T-helper 1 cell treated with Interleukin-12 subunit alpha and Interleukin-12 subunit beta and Interleukin-4 antibody, amounts not matched to agents 30 μg/mL and 1 μg/mL, for 36 hours (primary cell): ENCODE measurements at regions not wholly inside any gene's neighbourhood (a gene's known extent, or its start where the extent isn't known, plus 50 kb on each side); places are given as distances from the start of the nearest gene placed in this dataset.

Experiments
- H3K27ac Mint-ChIP-seq: one replicate; pipeline ENCODE4 v1.8.0; 2021; ENCODE audit warnings: mild to moderate bottlenecking, mixed read lengths
- H3K27me3 Mint-ChIP-seq: one replicate; pipeline ENCODE4 v1.8.0; 2021; ENCODE audit warnings: low read depth, mixed read lengths
- H3K36me3 Mint-ChIP-seq: one replicate; pipeline ENCODE4 v1.8.0; 2021; ENCODE audit warnings: low read depth, mixed read lengths
- H3K4me1 Mint-ChIP-seq: one replicate; pipeline ENCODE4 v1.8.0; 2021; ENCODE audit warnings: low read depth, mixed read lengths
- H3K4me3 Mint-ChIP-seq: one replicate; pipeline ENCODE4 v1.8.0; 2021; ENCODE audit warnings: mild to moderate bottlenecking, moderate library complexity, mixed read lengths
- H3K9me3 Mint-ChIP-seq: one replicate; pipeline ENCODE4 v1.8.0; 2021; ENCODE audit warnings: mixed read lengths

DNA sequence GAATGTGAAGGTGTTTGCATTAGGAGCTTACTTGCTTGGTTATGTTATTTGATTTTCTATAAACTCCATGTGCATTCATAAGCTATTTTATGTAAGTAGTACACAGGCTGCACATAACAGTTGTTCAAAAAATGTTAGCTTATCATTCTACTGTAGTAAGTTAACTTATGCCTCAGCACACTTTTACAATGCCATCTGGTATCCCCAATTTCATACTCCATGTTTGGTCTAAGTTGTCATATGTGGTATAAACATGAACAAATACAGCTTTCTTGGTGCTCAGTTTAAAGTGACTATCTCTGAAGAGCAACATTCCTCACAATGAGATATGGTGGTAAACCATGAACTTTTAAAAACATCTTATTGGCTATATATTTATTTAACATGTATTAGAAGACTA, 104.3 kb upstream of the LEF1 start:
- H3K27ac Mint-ChIP-seq, result no peak overlapping the region
- H3K27me3 Mint-ChIP-seq, result no peaks in the 10 kb centered on the region
- no peak overlapping the region for H3K4me3 Mint-ChIP-seq
- peaks cover 6% of the 10 kb centered on the region for H3K4me1 Mint-ChIP-seq
- peaks cover 7% of the 10 kb centered on the region for H3K36me3 Mint-ChIP-seq
- H3K9me3 Mint-ChIP-seq, result no peaks in the 10 kb centered on the region

DNA sequence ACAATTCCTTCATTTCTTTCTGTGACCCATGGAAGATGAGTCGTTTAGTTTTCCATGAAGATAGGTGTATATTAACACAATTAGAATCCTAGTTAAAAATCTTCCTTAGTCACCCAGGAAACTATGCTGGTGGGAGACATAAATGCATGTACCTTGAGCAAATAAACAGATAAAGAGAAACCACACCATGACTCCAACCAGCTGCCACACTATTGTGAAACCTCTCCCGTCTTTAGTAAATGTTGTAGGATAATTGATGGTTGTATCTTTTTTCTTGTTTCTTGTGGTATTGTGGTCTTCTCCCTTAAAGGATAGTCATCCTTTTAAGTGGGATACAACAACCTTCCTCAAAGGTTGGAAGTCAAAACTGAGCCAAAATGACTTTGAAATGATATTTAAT, 103.8 kb upstream of the LEF1 start:
- no peak overlapping the region for H3K27ac Mint-ChIP-seq
- H3K9me3 Mint-ChIP-seq, result no peaks in the 10 kb centered on the region
- no peaks in the 10 kb centered on the region for H3K27me3 Mint-ChIP-seq
- peaks cover 7% of the 10 kb centered on the region for H3K36me3 Mint-ChIP-seq
- H3K4me1 Mint-ChIP-seq, result peaks cover 6% of the 10 kb centered on the region
- no peak overlapping the region for H3K4me3 Mint-ChIP-seq

DNA sequence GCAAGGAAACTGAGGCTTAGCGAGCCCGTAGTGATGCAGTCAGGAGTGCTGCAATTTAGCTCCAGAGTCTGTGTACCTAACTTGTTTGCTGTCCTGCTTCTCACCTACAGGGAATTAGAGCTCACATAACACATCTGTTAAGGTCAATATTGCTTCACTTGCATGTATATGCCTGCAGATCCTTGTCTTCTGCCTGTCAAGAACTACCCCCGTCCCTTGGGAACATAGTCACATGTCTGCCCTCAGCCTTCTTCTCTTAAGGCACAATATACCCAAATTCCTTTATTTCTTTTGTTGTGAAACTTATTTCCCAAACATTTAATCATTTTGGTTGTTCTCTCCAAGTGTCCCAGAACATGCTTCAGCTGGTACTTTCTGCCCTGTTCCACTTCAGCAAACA, 103.3 kb upstream of the LEF1 start:
- Mint-ChIP-seq H3K36me3 (peaks cover 7% of the 10 kb centered on the region), H3K27me3 (no peaks in the 10 kb centered on the region), H3K4me1 (peaks cover 6% of the 10 kb centered on the region), H3K4me3 (no peak overlapping the region), H3K27ac (no peak overlapping the region), H3K9me3 (no peaks in the 10 kb centered on the region)

GRCh38 chr4:108270466-108271450, 102.0 kb upstream of the LEF1 start:
- Mint-ChIP-seq H3K27me3 (no peaks in the 10 kb centered on the region), H3K36me3 (peaks cover 3% of the 10 kb centered on the region), H3K9me3 (no peaks in the 10 kb centered on the region), H3K27ac (no peak overlapping the region), H3K4me3 (no peak overlapping the region), H3K4me1 (peaks cover 6% of the 10 kb centered on the region)

- Mint-ChIP-seq H3K4me1 (no peaks in the 10 kb centered on the region), H3K4me3 (no peak overlapping the region), H3K27me3 (no peaks in the 10 kb centered on the region), H3K9me3 (no peaks in the 10 kb centered on the region), H3K27ac (no peak overlapping the region), H3K36me3 (peaks cover 3% of the 10 kb centered on the region)
These were observed 96.0 kb upstream of the LEF1 start for GRCh38 chr4:108264693-108265092.

DNA sequence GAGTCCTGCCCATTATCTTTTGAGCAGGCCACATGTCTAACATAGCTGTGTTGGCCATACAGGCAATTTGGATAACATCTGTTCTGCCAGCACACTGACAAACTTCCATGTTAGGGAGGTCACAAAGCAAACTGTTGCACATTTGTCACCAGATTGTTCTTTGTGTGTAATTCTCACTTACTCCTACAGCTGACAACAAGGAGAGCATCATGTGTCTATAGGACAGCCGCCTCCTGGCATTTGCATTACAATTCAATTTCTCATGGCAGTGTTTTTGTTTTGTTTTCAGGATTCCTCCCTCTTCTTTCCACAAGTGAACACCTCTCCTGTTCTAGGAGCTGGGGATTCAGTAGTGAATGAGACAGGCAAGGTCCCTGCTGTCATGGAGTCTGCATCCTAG, 94.3 kb upstream of the LEF1 start:
- Mint-ChIP-seq H3K27ac (no peak overlapping the region), H3K36me3 (peaks cover 3% of the 10 kb centered on the region), H3K27me3 (no peaks in the 10 kb centered on the region), H3K9me3 (no peaks in the 10 kb centered on the region), H3K4me1 (no peaks in the 10 kb centered on the region), H3K4me3 (no peak overlapping the region)

DNA sequence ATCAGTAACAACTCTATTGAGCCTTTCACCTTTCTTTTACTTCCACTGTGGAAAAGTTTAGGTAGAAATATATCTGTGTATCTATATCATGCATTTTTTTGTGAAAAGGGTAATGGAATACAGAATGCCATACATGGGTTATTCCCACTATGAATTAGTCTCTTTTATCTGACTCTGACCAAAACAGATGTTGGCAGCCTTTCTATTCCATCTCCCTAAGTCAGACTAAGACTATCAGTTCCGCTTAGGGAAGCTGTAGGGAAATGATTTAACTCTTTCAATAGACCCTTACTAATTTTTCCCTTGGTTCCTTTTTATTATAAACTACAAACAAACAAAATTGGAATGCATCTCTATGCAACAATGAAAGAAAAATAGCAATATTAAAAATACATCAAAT, 92.3 kb upstream of the LEF1 start:
- H3K4me1 Mint-ChIP-seq, result peaks cover 2% of the 10 kb centered on the region
- H3K27me3 Mint-ChIP-seq, result no peaks in the 10 kb centered on the region
- H3K4me3 Mint-ChIP-seq, result no peak overlapping the region
- H3K36me3 Mint-ChIP-seq, result peaks cover 3% of the 10 kb centered on the region
- H3K9me3 Mint-ChIP-seq, result no peaks in the 10 kb centered on the region
- no peak overlapping the region for H3K27ac Mint-ChIP-seq

DNA sequence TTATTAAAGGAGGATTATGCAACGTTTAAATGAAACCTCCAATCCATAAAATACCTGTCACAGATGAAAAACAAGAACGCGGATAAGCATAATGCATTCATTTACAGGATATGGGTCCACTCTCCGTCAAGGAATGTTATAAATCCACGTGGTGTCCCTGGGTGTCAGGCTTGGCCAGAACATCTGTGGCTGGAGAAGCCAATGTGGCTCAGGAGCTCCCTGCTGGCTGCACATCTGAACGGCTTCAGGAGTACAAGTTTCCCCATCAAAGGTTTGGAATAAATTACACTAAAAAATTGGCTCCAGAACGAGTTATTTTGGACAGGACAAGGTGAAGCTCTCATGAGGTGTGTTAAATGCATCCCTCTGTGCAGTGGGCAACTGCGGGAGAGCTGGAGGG, 87.8 kb upstream of the LEF1 start:
- no peak overlapping the region for H3K27ac Mint-ChIP-seq
- H3K36me3 Mint-ChIP-seq, result peaks cover 2% of the 10 kb centered on the region
- H3K4me1 Mint-ChIP-seq, result peaks cover 2% of the 10 kb centered on the region
- no peaks in the 10 kb centered on the region for H3K9me3 Mint-ChIP-seq
- no peaks in the 10 kb centered on the region for H3K27me3 Mint-ChIP-seq
- no peak overlapping the region for H3K4me3 Mint-ChIP-seq

GRCh38 chr4:108255203-108255747, 86.5 kb upstream of the LEF1 start:
- Mint-ChIP-seq H3K4me1 (peaks cover 2% of the 10 kb centered on the region), H3K27ac (no peak overlapping the region), H3K36me3 (no peaks in the 10 kb centered on the region), H3K4me3 (no peak overlapping the region), H3K9me3 (no peaks in the 10 kb centered on the region), H3K27me3 (no peaks in the 10 kb centered on the region)

GRCh38 chr4:108249397-108249796, 80.7 kb upstream of the LEF1 start:
- H3K27me3 Mint-ChIP-seq, result no peaks in the 10 kb centered on the region
- no peak overlapping the region for H3K27ac Mint-ChIP-seq
- no peak overlapping the region for H3K4me3 Mint-ChIP-seq
- H3K9me3 Mint-ChIP-seq, result peaks cover 15% of the 10 kb centered on the region
- H3K36me3 Mint-ChIP-seq, result peaks cover 2% of the 10 kb centered on the region
- peaks cover 3% of the 10 kb centered on the region for H3K4me1 Mint-ChIP-seq

DNA sequence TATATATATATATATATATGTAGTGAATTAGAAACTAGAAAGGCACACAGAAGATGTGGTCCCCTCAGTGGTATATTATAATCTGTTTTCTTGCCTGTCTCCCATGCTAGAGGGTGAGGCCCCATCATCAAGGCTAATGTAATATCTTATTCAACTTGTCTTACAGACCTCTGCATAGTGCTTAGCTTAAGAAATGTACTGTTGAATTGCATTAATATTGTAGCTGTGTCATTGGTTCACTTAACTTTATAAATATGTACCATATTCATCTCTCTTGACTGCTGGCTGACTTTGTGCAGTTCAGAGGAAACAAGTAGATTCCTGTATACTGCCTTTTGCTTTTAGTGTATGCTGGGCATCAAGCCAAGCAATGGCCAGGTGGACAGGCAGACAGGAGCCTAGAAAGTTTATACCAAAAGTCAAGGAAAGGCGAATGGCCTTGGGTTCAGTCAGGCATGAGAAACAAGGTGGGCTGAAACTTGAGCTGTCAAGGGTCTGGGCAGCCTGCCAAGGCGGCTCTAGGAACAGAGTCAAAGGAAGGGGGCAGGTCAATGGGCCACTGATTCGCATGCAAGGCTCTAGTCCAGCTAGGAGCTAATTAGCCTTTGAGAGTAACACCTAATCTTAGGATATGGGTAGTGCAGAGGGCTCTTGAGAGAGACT, 78.8 kb upstream of the LEF1 start:
- H3K36me3 Mint-ChIP-seq, result peaks cover 2% of the 10 kb centered on the region
- H3K4me3 Mint-ChIP-seq, result no peak overlapping the region
- H3K9me3 Mint-ChIP-seq, result peaks cover 15% of the 10 kb centered on the region
- no peak overlapping the region for H3K27ac Mint-ChIP-seq
- no peaks in the 10 kb centered on the region for H3K27me3 Mint-ChIP-seq
- H3K4me1 Mint-ChIP-seq, result peaks cover 3% of the 10 kb centered on the region

DNA sequence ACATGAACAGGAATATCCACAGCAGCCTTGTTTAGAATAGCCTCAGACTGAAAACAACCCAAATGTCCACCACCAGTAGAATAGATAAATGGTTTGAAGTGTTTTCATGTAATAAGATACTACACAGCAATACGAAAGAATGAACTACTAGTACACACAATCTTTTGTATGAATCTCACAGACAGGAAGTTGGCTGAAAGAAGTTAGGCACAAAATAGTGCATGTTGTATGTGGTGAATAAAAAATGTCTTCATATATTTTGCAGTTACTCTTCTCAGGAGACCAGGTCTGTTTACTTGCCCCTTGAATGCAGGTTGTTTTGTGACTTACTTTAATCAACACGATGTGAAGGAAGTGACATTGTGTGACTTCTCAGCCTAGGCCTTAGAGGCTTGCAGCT, 75.9 kb upstream of the LEF1 start:
- Mint-ChIP-seq H3K4me3 (no peak overlapping the region), H3K4me1 (peaks cover 3% of the 10 kb centered on the region), H3K36me3 (peaks cover 2% of the 10 kb centered on the region), H3K9me3 (peaks cover 11% of the 10 kb centered on the region), H3K27ac (no peak overlapping the region), H3K27me3 (no peaks in the 10 kb centered on the region)

DNA sequence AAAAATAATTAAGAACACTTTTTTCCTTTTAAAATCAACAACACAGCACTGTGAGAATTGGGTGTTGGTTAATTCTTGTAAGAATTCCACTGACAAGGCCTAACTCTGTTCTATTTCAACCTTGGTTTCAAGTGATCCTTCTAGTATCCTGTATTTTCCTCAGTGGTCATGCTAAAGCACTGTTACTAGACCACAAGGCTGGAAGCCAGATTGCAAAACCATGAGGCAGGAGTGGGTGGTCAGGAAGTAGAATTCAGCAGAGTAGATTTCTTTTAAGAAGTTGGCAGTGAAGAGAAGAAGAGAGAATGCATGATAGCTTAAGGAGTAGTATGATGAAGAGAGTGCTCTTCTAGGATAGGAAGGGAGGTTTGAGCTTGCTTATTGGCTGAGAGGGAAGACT, 71.6 kb upstream of the LEF1 start:
- Mint-ChIP-seq H3K4me3 (no peak overlapping the region), H3K9me3 (no peaks in the 10 kb centered on the region), H3K27me3 (no peaks in the 10 kb centered on the region), H3K36me3 (no peaks in the 10 kb centered on the region), H3K4me1 (peaks cover 3% of the 10 kb centered on the region), H3K27ac (no peak overlapping the region)

GRCh38 chr4:108237693-108238092, 69.0 kb upstream of the LEF1 start:
- H3K36me3 Mint-ChIP-seq, result no peaks in the 10 kb centered on the region
- H3K27me3 Mint-ChIP-seq, result peaks cover 8% of the 10 kb centered on the region
- H3K4me3 Mint-ChIP-seq, result no peak overlapping the region
- H3K4me1 Mint-ChIP-seq, result no peaks in the 10 kb centered on the region
- no peaks in the 10 kb centered on the region for H3K9me3 Mint-ChIP-seq
- H3K27ac Mint-ChIP-seq, result no peak overlapping the region

GRCh38 chr4:108236264-108236663, 67.5 kb upstream of the LEF1 start:
- H3K4me1 Mint-ChIP-seq, result no peaks in the 10 kb centered on the region
- H3K27ac Mint-ChIP-seq, result no peak overlapping the region
- H3K4me3 Mint-ChIP-seq, result no peak overlapping the region
- H3K27me3 Mint-ChIP-seq, result peaks cover 11% of the 10 kb centered on the region
- peaks cover 4% of the 10 kb centered on the region for H3K36me3 Mint-ChIP-seq
- H3K9me3 Mint-ChIP-seq, result peaks cover 6% of the 10 kb centered on the region
